Germinal center (tissue), 1 donor: ENCODE measurements at regions not wholly inside any gene's neighbourhood (a gene's known extent, or its start where the extent isn't known, plus 50 kb on each side); places are given as distances from the start of the nearest gene placed in this dataset.
"Not testable (repeated sequence)": the region's sequence is repeated elsewhere in the genome, so short reads cannot be mapped to it uniquely, and the experiment has no call there.

ENCODE experiments used
- DNase-seq: peaks from one replicate; pipeline ENCODE4 v3.0.0; 2012; ENCODE audit warnings: mixed read lengths, low spot score

GRCh38 chr18:10169064-10169562 lies 255.3 kb downstream of the VAPA start:
- no peak for DNase-seq

GRCh38 chr18:10169814-10170213 lies 256.0 kb downstream of the VAPA start:
- no peak for DNase-seq

GRCh38 chr18:10170375-10170774 lies 256.6 kb downstream of the VAPA start:
- DNase-seq = no peak

GRCh38 chr18:10175333-10175732 lies 261.5 kb downstream of the VAPA start:
- DNase-seq = not testable (repeated sequence)

- DNase-seq = not testable (repeated sequence)
These were observed 265.5 kb downstream of the VAPA start for GRCh38 chr18:10179326-10179725.

- DNase-seq = no peak
These were observed 268.3 kb downstream of the VAPA start for GRCh38 chr18:10182009-10182624.

- no peak for DNase-seq
These were observed 269.7 kb upstream of the APCDD1 start for GRCh38 chr18:10184776-10185175.

GRCh38 chr18:10188971-10189810 lies 265.2 kb upstream of the APCDD1 start:
- DNase-seq = no peak

- no peak for DNase-seq
These were observed 263.9 kb upstream of the APCDD1 start for GRCh38 chr18:10190564-10190963.

GRCh38 chr18:10193444-10193843 lies 261.0 kb upstream of the APCDD1 start:
- DNase-seq = no peak

- no peak for DNase-seq
These were observed 259.8 kb upstream of the APCDD1 start for GRCh38 chr18:10194592-10194991.

- DNase-seq = no peak
These were observed 258.9 kb upstream of the APCDD1 start for GRCh38 chr18:10195529-10195928.

GRCh38 chr18:10197097-10197496 lies 257.3 kb upstream of the APCDD1 start:
- DNase-seq = no peak

- no peak for DNase-seq
These were observed 253.2 kb upstream of the APCDD1 start for GRCh38 chr18:10201226-10201625.

GRCh38 chr18:10201659-10202058 lies 252.8 kb upstream of the APCDD1 start:
- DNase-seq = no peak

GRCh38 chr18:10202845-10203321 lies 251.6 kb upstream of the APCDD1 start:
- DNase-seq = no peak

- no peak for DNase-seq
These were observed 249.3 kb upstream of the APCDD1 start for GRCh38 chr18:10205151-10205550.

GRCh38 chr18:10207682-10208345 lies 246.6 kb upstream of the APCDD1 start:
- DNase-seq = no peak

GRCh38 chr18:10209302-10209701 lies 245.1 kb upstream of the APCDD1 start:
- DNase-seq = no peak

- no peak for DNase-seq
These were observed 244.3 kb upstream of the APCDD1 start for GRCh38 chr18:10210057-10210633.

GRCh38 chr18:10213526-10213925 lies 240.9 kb upstream of the APCDD1 start:
- peak; percentile 59 for DNase-seq

- no peak for DNase-seq
These were observed 239.0 kb upstream of the APCDD1 start for GRCh38 chr18:10215446-10215845.
